ENCODE measurements at regions not wholly inside any gene's neighbourhood (a gene's known extent, or its start where the extent isn't known, plus 50 kb on each side); places are given as distances from the start of the nearest gene placed in this dataset.

DNA sequence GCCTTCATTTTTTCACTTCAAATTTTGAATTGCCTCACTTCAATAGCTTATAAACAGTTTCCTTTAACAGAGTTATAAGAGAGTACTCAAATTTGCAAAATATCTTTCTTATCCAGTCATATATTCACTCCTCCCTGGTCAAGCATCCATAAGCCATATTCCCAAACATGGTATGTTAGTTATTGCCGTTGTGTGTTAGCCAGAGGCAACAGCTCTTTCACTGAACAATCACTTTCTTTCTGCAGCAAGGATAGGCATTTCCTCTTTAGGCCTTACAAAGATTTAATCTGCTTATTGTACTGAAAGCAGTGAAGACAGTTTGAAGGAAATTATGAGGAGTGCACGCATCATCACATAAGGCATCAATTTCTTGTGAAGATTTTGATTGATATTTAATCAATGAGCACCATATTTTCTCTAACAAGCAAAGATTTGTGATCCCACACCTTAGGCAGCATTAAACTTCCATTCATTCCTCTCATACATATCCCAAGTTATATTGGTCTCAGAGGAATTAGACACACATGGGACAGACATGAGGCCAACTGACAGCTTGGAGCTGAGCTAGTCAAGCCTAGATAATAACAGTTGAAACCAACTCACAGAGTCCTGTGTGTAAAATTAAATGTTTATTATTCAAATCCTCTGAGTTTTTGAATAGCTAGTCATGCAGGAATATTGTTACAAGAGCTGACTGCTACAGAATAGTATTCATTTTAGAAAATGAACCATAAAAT lies 80.0 kb upstream of the EPHA6 start:
- TF ChIP-seq, protein P1, sequence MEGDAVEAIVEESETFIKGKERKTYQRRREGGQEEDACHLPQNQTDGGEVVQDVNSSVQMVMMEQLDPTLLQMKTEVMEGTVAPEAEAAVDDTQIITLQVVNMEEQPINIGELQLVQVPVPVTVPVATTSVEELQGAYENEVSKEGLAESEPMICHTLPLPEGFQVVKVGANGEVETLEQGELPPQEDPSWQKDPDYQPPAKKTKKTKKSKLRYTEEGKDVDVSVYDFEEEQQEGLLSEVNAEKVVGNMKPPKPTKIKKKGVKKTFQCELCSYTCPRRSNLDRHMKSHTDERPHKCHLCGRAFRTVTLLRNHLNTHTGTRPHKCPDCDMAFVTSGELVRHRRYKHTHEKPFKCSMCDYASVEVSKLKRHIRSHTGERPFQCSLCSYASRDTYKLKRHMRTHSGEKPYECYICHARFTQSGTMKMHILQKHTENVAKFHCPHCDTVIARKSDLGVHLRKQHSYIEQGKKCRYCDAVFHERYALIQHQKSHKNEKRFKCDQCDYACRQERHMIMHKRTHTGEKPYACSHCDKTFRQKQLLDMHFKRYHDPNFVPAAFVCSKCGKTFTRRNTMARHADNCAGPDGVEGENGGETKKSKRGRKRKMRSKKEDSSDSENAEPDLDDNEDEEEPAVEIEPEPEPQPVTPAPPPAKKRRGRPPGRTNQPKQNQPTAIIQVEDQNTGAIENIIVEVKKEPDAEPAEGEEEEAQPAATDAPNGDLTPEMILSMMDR (IDR thresholded peaks at IDR 0.05): no peak
- TF ChIP-seq POLR2A (IDR thresholded peaks at IDR 0.05): no peak
